Fibroblast of lung (primary cell): ENCODE measurements at regions not wholly inside any gene's neighbourhood (a gene's known extent, or its start where the extent isn't known, plus 50 kb on each side); places are given as distances from the start of the nearest gene placed in this dataset.

ENCODE experiments used
- DNase-seq, 2 donors: peaks; one replicate each; pipeline versions ENCODE4 v3.0.0 to v3.0.0-alpha.2; 2010; ENCODE audit warnings: low read depth in 2 of 2
- H2AFZ ChIP-seq: 2 replicates; pipeline ENCODE4 v1.5.1; 2012; ENCODE audit warnings: low read length, control low read depth, inconsistent platforms
- H3K27ac ChIP-seq: 2 replicates; pipeline ENCODE4 v1.5.1; 2011; ENCODE audit warnings: low read length, control low read depth; ENCODE audit not compliant: insufficient read depth
- H3K27me3 ChIP-seq: 2 replicates; pipeline ENCODE4 v1.5.1; 2011; ENCODE audit warnings: mild to moderate bottlenecking, low read length; ENCODE audit not compliant: control insufficient read depth, insufficient read depth
- H3K36me3 ChIP-seq: 2 replicates; pipeline ENCODE4 v1.5.1; 2011; ENCODE audit warnings: low read length; ENCODE audit not compliant: control insufficient read depth, insufficient read depth
- H3K4me1 ChIP-seq: 2 replicates; pipeline ENCODE4 v1.5.1; 2011; ENCODE audit warnings: low read length; ENCODE audit not compliant: control insufficient read depth, insufficient read depth; ENCODE audit errors: extremely low read depth
- H3K4me2 ChIP-seq: 2 replicates; pipeline ENCODE4 v1.5.1; 2011; ENCODE audit warnings: low read length, control low read depth; ENCODE audit not compliant: insufficient read depth; ENCODE audit errors: extremely low read depth
- H3K4me3 ChIP-seq, 4 experiments: fragments of 200-600 bp in 1 of 4; sonication (generic) in 1 of 4; replicated peaks in 1 of 4; 2 replicates each; pipeline ENCODE4 v1.5.1; 2011 to 2016; ENCODE audit warnings: low read length in 4 of 4, low read depth in 3 of 4, mild to moderate bottlenecking in 3 of 4, control low read depth in 2 of 4, inconsistent platforms in 1 of 4, mixed read lengths in 1 of 4; ENCODE audit not compliant: insufficient read depth in 1 of 4; ENCODE audit errors: control extremely low read depth in 1 of 4
- H3K79me2 ChIP-seq: 2 replicates; pipeline ENCODE4 v1.5.1; 2012; ENCODE audit warnings: mild to moderate bottlenecking, low read length, inconsistent platforms; ENCODE audit not compliant: control insufficient read depth, insufficient read depth
- H3K9ac ChIP-seq: 2 replicates; pipeline ENCODE4 v1.5.1; 2011; ENCODE audit warnings: mild to moderate bottlenecking, low read length, control low read depth; ENCODE audit not compliant: insufficient read depth
- H3K9me3 ChIP-seq: 2 replicates; pipeline ENCODE4 v1.5.1; 2012; ENCODE audit warnings: low read depth, low read length; ENCODE audit not compliant: control insufficient read depth, insufficient read depth
- H4K20me1 ChIP-seq: 2 replicates; pipeline ENCODE4 v1.5.1; 2011; ENCODE audit warnings: low read length; ENCODE audit not compliant: control insufficient read depth, insufficient read depth; ENCODE audit errors: extremely low read depth
- CTCF ChIP-seq, 2 donors: IDR thresholded peaks in 1 of 2; conservative IDR thresholded peaks in 1 of 2; 1 replicate in 1 of 2; 2 replicates in 1 of 2; pipeline ENCODE4 v1.5.1; 2011 to 2012; ENCODE audit warnings: low read length in 2 of 2, control low read depth in 1 of 2, inconsistent platforms in 1 of 2, low read depth in 1 of 2, mild to moderate bottlenecking in 1 of 2
- EZH2 ChIP-seq: IDR thresholded peaks from 2 replicates; pipeline ENCODE4 v1.5.1; 2012; ENCODE audit warnings: low read length, control low read depth, mild to moderate bottlenecking; ENCODE audit errors: missing control alignments

- H3K4me1 ChIP-seq, result no peaks in the 10 kb centered on the region
- peak in 1 of 2 donors; percentile 61 for DNase-seq
- no peak overlapping the region for H3K4me2 ChIP-seq
- H3K9ac ChIP-seq, result no peak overlapping the region
- TF ChIP-seq EZH2, result no peak
- no peak for TF ChIP-seq CTCF (conservative IDR thresholded peaks at IDR 0.05 in 1 of 2, IDR thresholded peaks at IDR 0.05 in 1 of 2; ENCODE audit: low read depth in 1 of 2, low read length in 2 of 2)
- H3K79me2 ChIP-seq, result no peaks in the 10 kb centered on the region
- no peak overlapping the region for H3K4me3 ChIP-seq
- no peaks in the 10 kb centered on the region for H3K27me3 ChIP-seq
- H3K36me3 ChIP-seq, result no peaks in the 10 kb centered on the region
- H3K27ac ChIP-seq, result no peak overlapping the region
- no peak overlapping the region for H2AFZ ChIP-seq
- no peaks in the 10 kb centered on the region for H3K9me3 ChIP-seq
- H4K20me1 ChIP-seq, result no peaks in the 10 kb centered on the region
These were observed 239.4 kb upstream of the BOD1L1 start for GRCh38 chr4:13866881-13867280.

- no peaks in the 10 kb centered on the region for H4K20me1 ChIP-seq
- no peaks in the 10 kb centered on the region for H3K36me3 ChIP-seq
- H3K27me3 ChIP-seq, result no peaks in the 10 kb centered on the region
- no peak overlapping the region for H3K4me2 ChIP-seq
- no peaks in the 10 kb centered on the region for H3K79me2 ChIP-seq
- no peaks in the 10 kb centered on the region for H3K9me3 ChIP-seq
- no peak overlapping the region for H3K4me3 ChIP-seq
- TF ChIP-seq EZH2 (no peak), CTCF (conservative IDR thresholded peaks at IDR 0.05 in 1 of 2, IDR thresholded peaks at IDR 0.05 in 1 of 2; ENCODE audit: low read depth in 1 of 2, low read length in 2 of 2) (no peak)
- no peak overlapping the region for H3K27ac ChIP-seq
- peak; percentile 3 to 31 for DNase-seq
- no peaks in the 10 kb centered on the region for H3K4me1 ChIP-seq
- H2AFZ ChIP-seq, result no peak overlapping the region
- H3K9ac ChIP-seq, result no peak overlapping the region
These were observed 244.6 kb upstream of the BOD1L1 start for GRCh38 chr4:13872155-13872554.

- Histone ChIP-seq H3K79me2 (no peaks in the 10 kb centered on the region), H3K4me3 (no peak overlapping the region), H3K9me3 (no peaks in the 10 kb centered on the region), H3K4me2 (no peak overlapping the region), H3K9ac (no peak overlapping the region), H3K27ac (no peak overlapping the region), H3K36me3 (no peaks in the 10 kb centered on the region), H3K27me3 (no peaks in the 10 kb centered on the region), H4K20me1 (no peaks in the 10 kb centered on the region), H2AFZ (no peak overlapping the region), H3K4me1 (no peaks in the 10 kb centered on the region)
- no peak for DNase-seq
- TF ChIP-seq CTCF (conservative IDR thresholded peaks at IDR 0.05 in 1 of 2, IDR thresholded peaks at IDR 0.05 in 1 of 2; ENCODE audit: low read depth in 1 of 2, low read length in 2 of 2) (no peak), EZH2 (no peak)
These were observed 245.4 kb upstream of the BOD1L1 start for GRCh38 chr4:13872955-13873354.
